ENCODE measurements at regions not wholly inside any gene's neighbourhood (a gene's known extent, or its start where the extent isn't known, plus 50 kb on each side); places are given as distances from the start of the nearest gene placed in this dataset.

GRCh38 chr1:200253774-200254495 is 155.9 kb downstream of the ZNF281 start:
- H3K36me3 ChIP-seq: no peaks in the 10 kb centered on the region
- intact Hi-C loops (cut with DNase I): no loop called here
- H3K4me3 ChIP-seq: no peak overlapping the region
- no peaks in the 10 kb centered on the region for H3K4me1 ChIP-seq
- TF ChIP-seq CTCF (IDR thresholded peaks at IDR 0.05): no peak
- DNase-seq (no peak), ATAC-seq (no peak)
- no peaks in the 10 kb centered on the region for H3K27me3 ChIP-seq (ENCODE audit: low read depth)
- no peaks in the 10 kb centered on the region for H3K9me3 ChIP-seq
- H3K27ac ChIP-seq: no peak overlapping the region

- intact Hi-C loops (cut with DNase I): no loop called here
- Histone ChIP-seq H3K27ac (no peak overlapping the region), H3K27me3 (ENCODE audit: low read depth) (no peaks in the 10 kb centered on the region), H3K9me3 (no peaks in the 10 kb centered on the region), H3K36me3 (no peaks in the 10 kb centered on the region), H3K4me3 (no peak overlapping the region), H3K4me1 (no peaks in the 10 kb centered on the region)
- ATAC-seq (no peak), DNase-seq (no peak)
- no peak for TF ChIP-seq CTCF (IDR thresholded peaks at IDR 0.05)
These were observed 157.3 kb downstream of the ZNF281 start for GRCh38 chr1:200252531-200252930.

- H3K27ac ChIP-seq: no peak overlapping the region
- no peaks in the 10 kb centered on the region for H3K9me3 ChIP-seq
- no peaks in the 10 kb centered on the region for H3K27me3 ChIP-seq (ENCODE audit: low read depth)
- H3K4me3 ChIP-seq: no peak overlapping the region
- no peaks in the 10 kb centered on the region for H3K4me1 ChIP-seq
- ATAC-seq (no peak), DNase-seq (no peak)
- no peak for TF ChIP-seq CTCF (IDR thresholded peaks at IDR 0.05)
- intact Hi-C loops (cut with DNase I): no loop called here
- no peaks in the 10 kb centered on the region for H3K36me3 ChIP-seq
These were observed 159.4 kb downstream of the ZNF281 start for GRCh38 chr1:200250469-200250868.

- ATAC-seq (no peak), DNase-seq (no peak)
- H3K4me3 ChIP-seq: no peak overlapping the region
- H3K4me1 ChIP-seq: no peaks in the 10 kb centered on the region
- intact Hi-C loops (cut with DNase I): no loop called here
- no peaks in the 10 kb centered on the region for H3K9me3 ChIP-seq
- no peak for TF ChIP-seq CTCF (IDR thresholded peaks at IDR 0.05)
- H3K27me3 ChIP-seq (ENCODE audit: low read depth): no peaks in the 10 kb centered on the region
- no peaks in the 10 kb centered on the region for H3K36me3 ChIP-seq
- no peak overlapping the region for H3K27ac ChIP-seq
These were observed 161.3 kb downstream of the ZNF281 start for GRCh38 chr1:200248541-200248940.

- no peak for DNase-seq
- H3K27ac ChIP-seq: no peak overlapping the region
- H3K4me3 ChIP-seq: no peak overlapping the region
- peaks cover 4% of the 10 kb centered on the region for H3K4me1 ChIP-seq
- no peaks in the 10 kb centered on the region for H3K27me3 ChIP-seq (ENCODE audit: low read depth)
- TF ChIP-seq CTCF (IDR thresholded peaks at IDR 0.05): no peak
- ATAC-seq: no peak
- no peaks in the 10 kb centered on the region for H3K36me3 ChIP-seq
- H3K9me3 ChIP-seq: no peaks in the 10 kb centered on the region
- intact Hi-C loops (cut with DNase I): no loop called here
These were observed 162.3 kb downstream of the ZNF281 start for GRCh38 chr1:200247518-200247917.

Measured in lower lobe of right lung (tissue), 2 donors.